Calu3 (cell line): ENCODE measurements at regions not wholly inside any gene's neighbourhood (a gene's known extent, or its start where the extent isn't known, plus 50 kb on each side); places are given as distances from the start of the nearest gene placed in this dataset.

Experiments
- BruUV-seq: library from RNA; stranded (reverse); fragments of 400-500 nt; replicated peaks from 2 replicates; lab custom pipeline; 2021; lab: Mats Ljungman, UMichigan
- CTCF ChIA-PET: fragments of 300-600 bp; sonication (Branson Sonifier 250); formaldehyde crosslinking; loops from one replicate; lab custom pipeline; 2022; ENCODE audit warnings: antibody characterized with exemption; lab: Charles Lee
- DNase-seq: peaks from one replicate; pipeline ENCODE4 v3.0.0; 2022
- H3K27ac Mint-ChIP-seq: one replicate; pipeline ENCODE4 v1.8.0; 2022; ENCODE audit warnings: mixed read lengths; ENCODE audit not compliant: unreplicated experiment
- H3K27me3 Mint-ChIP-seq: one replicate; pipeline ENCODE4 v1.8.0; 2022; ENCODE audit warnings: mixed read lengths; ENCODE audit not compliant: unreplicated experiment
- H3K36me3 Mint-ChIP-seq: one replicate; pipeline ENCODE4 v1.8.0; 2022; ENCODE audit warnings: mild to moderate bottlenecking, moderate library complexity, mixed read lengths; ENCODE audit not compliant: insufficient read depth, unreplicated experiment
- H3K4me1 Mint-ChIP-seq: one replicate; pipeline ENCODE4 v1.8.0; 2022; ENCODE audit warnings: mild to moderate bottlenecking, low read depth, mixed read lengths; ENCODE audit not compliant: unreplicated experiment
- H3K4me3 Mint-ChIP-seq: one replicate; pipeline ENCODE4 v1.8.0; 2022; ENCODE audit warnings: mild to moderate bottlenecking, low read depth, moderate library complexity, mixed read lengths; ENCODE audit not compliant: unreplicated experiment
- H3K9me3 Mint-ChIP-seq: one replicate; pipeline ENCODE4 v1.8.0; 2022; ENCODE audit warnings: low read depth, mixed read lengths; ENCODE audit not compliant: unreplicated experiment
- CTCF ChIP-seq: fragments of 200-600 bp; IDR thresholded peaks from one replicate; pipeline ENCODE4 v1.8.0; 2022; ENCODE audit warnings: antibody characterized with exemption; ENCODE audit not compliant: unreplicated experiment
- intact Hi-C: fragments of 100-400 bp; cut with micrococcal nuclease; formaldehyde crosslinking; loops from one replicate; pipeline ENCODE4 v1.10.0; 2022; ENCODE audit not compliant: unreplicated experiment

- no TSS peak for BruUV-seq
- intact Hi-C loops, result no loop called here
Observed at GRCh38 chr6:3585320-3585935, 128.6 kb upstream of the SLC22A23 start.

GRCh38 chr6:3584606-3585005 lies 127.8 kb upstream of the SLC22A23 start:
- H3K36me3 Mint-ChIP-seq, result no peaks in the 10 kb centered on the region
- no peak for TF ChIP-seq CTCF
- no peak overlapping the region for H3K4me3 Mint-ChIP-seq
- intact Hi-C loops, result no loop called here
- peaks cover 13% of the 10 kb centered on the region for H3K4me1 Mint-ChIP-seq
- H3K27ac Mint-ChIP-seq, result no peak overlapping the region
- no peaks in the 10 kb centered on the region for H3K9me3 Mint-ChIP-seq
- BruUV-seq, result no TSS peak
- no peak for DNase-seq
- peaks cover 12% of the 10 kb centered on the region for H3K27me3 Mint-ChIP-seq
- CTCF ChIA-PET, result no interaction called here

More at GRCh38 chr6:3585320-3585935, 128.6 kb upstream of the SLC22A23 start:
- Mint-ChIP-seq H3K9me3 (no peaks in the 10 kb centered on the region), H3K36me3 (no peaks in the 10 kb centered on the region), H3K27me3 (peaks cover 8% of the 10 kb centered on the region), H3K4me3 (no peak overlapping the region), H3K4me1 (peaks cover 13% of the 10 kb centered on the region), H3K27ac (peak overlapping the region; percentile 6)
- DNase-seq, result no peak
- CTCF ChIA-PET, result no interaction called here
- no peak for TF ChIP-seq CTCF

GRCh38 chr6:3581469-3581868 lies 124.6 kb upstream of the SLC22A23 start:
- no peaks in the 10 kb centered on the region for H3K36me3 Mint-ChIP-seq
- no peaks in the 10 kb centered on the region for H3K9me3 Mint-ChIP-seq
- H3K27ac Mint-ChIP-seq, result no peak overlapping the region
- DNase-seq, result no peak
- peaks cover 34% of the 10 kb centered on the region for H3K27me3 Mint-ChIP-seq
- TF ChIP-seq CTCF, result no peak
- intact Hi-C loops, result no loop called here
- peaks cover 13% of the 10 kb centered on the region for H3K4me1 Mint-ChIP-seq
- H3K4me3 Mint-ChIP-seq, result no peak overlapping the region
- BruUV-seq, result no TSS peak
- CTCF ChIA-PET, result no interaction called here

- Mint-ChIP-seq H3K27ac (no peak overlapping the region), H3K27me3 (peaks cover 37% of the 10 kb centered on the region), H3K9me3 (no peaks in the 10 kb centered on the region), H3K36me3 (no peaks in the 10 kb centered on the region), H3K4me1 (no peaks in the 10 kb centered on the region), H3K4me3 (no peak overlapping the region)
- intact Hi-C loops, result no loop called here
- TF ChIP-seq CTCF, result no peak
- DNase-seq, result no peak
- no TSS peak for BruUV-seq
- CTCF ChIA-PET, result no interaction called here
Observed at GRCh38 chr6:3579652-3580175, 122.9 kb upstream of the SLC22A23 start.
